NCI-H1930 (cell line): ENCODE measurements at regions not wholly inside any gene's neighbourhood (a gene's known extent, or its start where the extent isn't known, plus 50 kb on each side); places are given as distances from the start of the nearest gene placed in this dataset.
A peak's percentile ranks its signal among the peaks of the same experiment; 100 is the strongest.
"Not testable (repeated sequence)": the region's sequence is repeated elsewhere in the genome, so short reads cannot be mapped to it uniquely, and the experiment has no call there.

Experiments
- DNase-seq, 2 experiments: peaks; one replicate each; lab custom pipeline; 2025; lab: John Stamatoyannopoulos, UW

DNA sequence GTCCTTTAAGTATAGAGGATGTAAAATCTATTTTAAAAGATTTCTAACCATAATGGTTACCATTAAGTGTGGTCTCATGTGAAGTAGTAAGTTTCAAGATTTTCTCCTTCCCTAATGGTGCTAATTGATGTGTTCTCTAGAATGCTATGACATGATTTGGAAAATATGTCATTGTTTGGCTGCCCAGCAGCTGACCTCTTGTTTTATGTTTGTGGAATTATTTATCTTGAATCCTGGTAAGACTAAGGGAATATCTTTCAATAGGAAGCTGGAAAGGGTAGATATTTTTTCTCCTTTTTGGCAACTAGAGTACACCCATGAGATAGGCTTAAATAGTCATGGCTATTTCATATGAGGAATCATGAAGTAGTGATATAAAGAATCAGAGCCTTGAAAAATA is 139.8 kb upstream of the CHODL start:
- DNase-seq = no peak

DNA sequence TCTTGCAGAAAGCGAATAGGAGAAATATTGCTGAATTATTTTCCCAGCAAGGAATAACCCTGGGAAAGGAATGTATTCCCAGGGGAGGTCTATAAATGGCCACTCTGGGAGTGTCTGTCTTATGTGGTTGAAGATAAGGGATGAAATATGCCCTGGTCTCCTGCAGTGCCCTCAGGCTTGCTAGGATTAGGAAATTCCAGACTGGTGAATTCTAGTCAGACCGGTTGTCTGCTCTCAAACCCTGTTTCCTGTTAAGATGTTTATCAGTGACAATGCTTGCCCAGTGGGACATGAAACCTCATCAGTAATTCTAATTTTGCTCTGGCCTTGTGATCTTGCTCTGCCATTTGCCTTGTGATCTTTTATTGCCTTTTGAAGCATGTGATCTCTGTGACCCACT is 148.2 kb upstream of the CHODL start:
- not testable (repeated sequence) for DNase-seq

DNA sequence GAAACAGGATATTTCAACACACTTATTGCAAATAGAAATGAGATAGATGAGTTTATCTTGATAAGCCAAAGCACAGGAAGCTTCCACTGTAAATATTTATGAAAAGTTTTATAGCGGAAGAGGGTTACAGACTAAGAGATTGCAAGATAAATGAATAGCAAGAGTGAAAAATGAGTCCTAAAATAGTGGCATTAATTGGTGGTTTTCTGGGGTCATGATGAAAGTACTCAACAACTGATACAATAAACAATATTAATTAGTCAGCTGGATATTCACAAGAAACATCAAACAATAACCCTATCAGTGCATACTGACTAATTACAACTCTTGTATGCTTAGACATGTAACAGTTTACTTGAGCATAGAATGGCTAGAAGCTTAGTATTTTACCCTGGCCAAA is 154.8 kb upstream of the CHODL start:
- no peak for DNase-seq

DNA sequence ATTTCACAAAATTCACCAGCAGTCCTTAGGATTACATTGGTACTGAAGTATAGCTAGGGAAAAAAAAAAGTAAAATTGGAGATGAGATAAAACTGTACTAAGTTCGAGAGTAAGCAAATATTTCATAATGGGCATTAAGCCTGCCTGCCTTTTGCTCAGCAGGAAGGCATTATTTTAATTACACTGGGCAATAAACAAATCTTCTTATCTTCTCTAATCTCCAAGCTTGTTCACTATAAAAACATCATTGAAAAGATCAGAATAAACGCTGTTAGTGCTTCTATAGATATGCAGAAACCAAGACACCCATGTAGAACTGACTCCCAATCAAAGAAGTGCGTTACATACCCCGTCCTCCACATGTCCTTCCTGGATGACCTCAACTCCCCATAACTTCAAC is 174.2 kb upstream of the CHODL start:
- DNase-seq = no peak

DNA sequence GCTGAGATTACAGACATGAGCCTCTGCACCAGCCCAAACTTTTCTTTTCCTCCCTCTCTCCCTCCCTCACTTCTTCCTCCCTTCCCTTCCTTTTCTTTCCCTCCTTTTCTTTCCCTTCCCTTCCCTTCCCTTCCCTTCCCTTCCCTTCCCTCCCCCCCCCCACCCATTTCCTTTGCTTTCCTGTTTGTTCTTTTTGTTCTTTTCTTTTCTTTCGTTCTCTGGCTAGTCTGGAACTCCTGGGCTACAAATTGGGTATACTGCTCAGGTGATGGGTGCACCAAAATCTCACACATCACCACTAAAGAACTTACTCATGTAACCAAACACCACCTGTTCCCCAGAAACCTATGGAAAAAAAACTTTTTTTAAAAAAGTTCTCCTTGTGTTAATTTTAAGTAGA is 174.8 kb upstream of the CHODL start:
- no peak for DNase-seq

DNA sequence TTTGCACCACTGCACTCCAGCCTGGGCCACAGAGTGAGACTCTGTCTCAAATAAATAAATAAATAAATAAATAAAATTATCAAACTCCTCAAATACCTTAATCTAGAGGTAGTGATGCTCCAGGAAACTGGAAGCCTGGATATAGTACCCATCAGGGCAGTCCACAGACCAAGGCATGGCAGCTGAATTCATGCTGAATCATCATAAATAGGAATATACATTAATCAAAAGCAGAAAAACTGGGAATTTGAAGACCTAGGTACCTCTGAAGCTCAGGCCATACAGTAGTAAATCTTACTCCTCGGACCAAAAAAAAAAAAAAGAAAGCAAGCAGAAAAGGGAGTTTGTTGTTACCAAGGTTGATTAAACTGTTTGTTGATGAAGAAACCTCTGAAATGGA is 184.2 kb upstream of the CHODL start:
- no peak for DNase-seq

DNA sequence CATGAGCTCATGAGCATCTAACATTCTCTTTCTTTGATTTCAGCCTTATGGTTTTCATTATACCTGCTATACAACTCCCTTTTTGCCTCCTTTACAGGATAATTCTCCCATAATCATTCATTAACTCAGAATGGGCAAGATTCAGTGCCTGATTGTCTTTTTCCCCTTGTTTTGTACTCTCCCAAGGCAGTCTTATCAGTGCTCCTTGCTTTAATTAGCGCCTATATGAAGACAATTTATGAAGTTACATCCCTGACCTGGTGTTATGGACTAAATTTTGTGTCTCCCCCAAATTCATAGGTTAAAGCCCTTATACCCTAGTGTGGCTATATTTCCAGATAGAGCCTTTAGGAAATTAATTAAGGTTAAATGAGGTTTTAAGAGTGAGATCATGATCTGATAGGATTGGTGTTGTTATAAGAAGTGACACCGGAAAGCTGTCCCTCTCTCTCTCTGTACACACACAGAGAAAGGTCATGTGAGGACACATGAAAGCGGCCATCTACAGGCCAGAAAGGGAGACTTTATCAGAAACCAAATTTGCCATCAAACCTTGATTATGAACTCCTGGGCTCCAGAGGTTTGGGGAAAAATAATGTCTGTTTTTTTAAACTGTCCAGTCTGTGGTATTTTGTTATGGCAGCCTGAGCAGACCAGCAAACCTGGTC is 185.8 kb upstream of the CHODL start:
- DNase-seq = no peak

DNA sequence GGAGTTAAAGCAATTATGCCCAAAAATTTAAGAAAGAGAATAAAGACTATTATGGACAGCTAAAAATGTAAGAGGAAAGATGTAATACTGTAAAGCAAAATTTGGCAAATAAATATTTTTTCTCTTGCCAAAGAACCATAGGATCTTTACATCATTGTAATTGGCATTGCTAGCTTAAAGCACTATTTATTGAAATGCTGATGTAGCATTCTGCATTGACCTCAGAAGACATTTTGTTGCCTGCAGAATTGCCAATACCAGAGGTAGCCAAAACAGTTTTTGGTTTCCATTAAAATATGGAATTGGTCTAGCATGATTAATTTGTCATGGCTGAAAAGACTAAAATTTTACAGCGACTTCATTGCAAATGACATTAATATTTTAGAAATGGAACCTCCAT is 191.5 kb upstream of the CHODL start:
- DNase-seq = no peak

DNA sequence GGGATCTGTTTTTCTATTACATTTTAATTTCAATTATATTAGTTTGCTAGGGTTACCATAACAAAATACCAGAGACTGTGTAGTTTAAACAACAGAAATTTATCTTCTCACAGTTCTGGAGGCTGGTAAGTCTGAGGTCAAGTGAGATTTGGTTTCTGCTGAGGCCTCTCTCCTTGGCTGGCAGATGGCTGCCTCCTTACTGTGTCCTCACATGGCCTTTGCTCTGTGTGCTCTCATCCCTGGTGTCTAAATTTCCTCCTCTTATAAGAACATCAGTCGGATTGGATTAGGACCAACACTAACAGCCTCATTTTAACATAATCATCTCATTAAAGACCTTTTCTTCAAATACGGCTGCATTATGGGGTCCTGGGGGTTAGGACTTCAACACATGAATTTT is 195.2 kb upstream of the CHODL start:
- no peak for DNase-seq

DNA sequence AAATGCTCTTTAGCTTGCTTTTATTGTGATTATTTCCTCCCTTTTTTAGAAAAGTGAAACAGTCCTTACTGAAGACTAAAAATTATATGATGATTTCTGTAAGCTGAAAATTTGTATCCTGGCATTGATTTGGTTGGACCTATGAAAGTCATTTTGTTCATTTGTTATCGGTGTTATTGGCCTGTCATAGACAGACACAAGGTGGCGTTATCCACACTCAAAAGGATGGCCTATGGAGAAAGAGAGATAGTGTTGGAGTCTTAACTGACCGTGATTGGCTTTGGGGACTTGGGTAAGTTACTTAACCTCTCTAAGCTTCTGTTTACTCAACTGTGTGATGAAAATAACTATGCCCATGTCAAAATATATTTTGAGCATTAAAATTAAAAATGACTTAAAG is 203.6 kb upstream of the CHODL start:
- peak; percentile 1 for DNase-seq

DNA sequence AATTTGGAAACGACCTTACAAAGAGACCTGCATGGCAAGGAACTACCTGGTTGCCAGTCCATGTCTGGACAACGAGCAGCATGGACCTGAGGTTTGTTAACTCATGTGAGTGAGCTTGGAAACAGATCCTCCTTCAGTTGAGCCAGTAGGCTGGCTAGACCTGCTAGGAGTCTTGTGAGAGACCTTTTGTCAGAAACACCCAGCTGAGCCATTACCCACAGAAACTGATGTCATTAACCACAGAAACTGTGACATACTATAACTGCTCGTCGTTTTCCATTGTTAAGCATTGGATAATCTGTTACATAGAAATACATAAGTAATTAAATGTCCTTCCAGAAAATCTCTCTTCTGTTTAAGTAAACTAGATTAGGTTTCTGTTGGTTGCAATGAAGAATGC is 211.1 kb upstream of the C21orf91 start:
- no peak for DNase-seq

DNA sequence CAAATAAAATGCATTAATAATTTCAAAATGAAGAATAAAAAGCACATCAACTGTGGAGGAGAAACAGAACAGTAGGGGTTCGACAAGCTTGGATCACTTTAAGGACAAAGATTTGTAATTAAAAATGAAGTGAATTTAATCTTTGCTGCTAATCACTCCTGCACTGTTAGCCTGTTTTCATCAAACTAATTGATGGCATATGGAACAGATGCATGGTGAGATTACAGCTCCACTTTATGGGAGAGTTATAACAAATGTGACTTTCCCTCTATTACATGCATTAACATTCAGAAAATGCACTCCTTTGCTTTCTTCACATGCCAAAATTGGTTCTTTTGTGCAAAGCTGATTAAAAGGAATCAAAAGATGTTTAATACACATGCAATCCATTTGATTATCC is 207.2 kb upstream of the C21orf91 start:
- no peak for DNase-seq

DNA sequence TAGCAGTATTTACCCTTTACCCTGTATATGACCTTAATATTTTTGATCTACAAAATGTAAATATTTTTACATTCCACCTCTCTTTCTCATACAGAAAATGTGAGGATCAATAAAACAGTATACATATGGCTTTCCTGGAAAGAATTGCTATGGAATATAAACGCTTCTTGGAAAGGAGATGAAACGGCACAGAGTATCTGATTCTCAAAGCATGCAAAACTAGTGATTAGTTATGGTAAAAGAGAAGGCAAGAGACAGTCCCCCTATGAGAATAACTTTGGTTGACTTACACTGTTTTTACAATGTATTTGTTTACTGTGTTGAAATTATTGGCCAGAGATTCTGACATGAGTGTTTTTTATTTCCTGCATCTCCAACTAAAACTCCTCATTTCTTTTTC is 204.6 kb upstream of the C21orf91 start:
- DNase-seq = no peak

DNA sequence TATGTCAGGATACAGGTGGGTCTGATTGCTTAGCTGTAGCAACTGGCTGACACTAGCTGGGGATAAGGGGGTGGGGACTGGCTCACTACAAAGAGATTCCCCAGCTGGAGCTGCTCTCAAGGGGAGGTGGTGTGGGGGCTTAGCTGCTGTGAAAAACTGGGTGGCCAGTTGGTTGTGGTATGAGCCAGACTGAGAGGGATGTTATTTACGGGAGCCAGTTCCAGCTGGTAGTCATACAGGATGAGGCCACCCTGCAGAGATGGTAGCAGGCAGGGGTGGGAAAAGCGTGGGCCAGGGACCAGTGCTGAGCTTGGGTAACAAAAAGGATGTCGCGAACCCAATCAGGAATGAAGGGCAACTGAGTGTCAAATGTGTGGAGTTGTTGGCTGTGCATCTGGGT is 204.0 kb upstream of the C21orf91 start:
- DNase-seq = no peak

DNA sequence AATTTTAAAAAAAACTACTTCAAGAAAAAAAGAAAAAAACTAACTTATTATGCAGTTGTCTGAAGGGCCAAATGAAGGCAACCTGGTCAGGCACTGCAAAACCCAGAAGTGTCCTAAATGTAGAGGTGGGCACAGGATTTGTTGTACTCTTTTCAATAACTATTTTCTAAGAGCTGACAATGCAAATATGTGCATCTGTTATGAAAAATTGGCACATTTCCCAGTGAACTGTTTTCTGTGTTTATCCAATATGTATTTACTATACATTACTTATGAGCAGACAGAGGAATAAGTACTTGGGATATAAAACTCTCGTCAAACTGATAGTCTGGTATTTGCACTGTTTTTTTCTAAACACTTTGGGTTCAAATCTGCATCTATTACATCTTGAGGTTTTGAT is 188.0 kb upstream of the C21orf91 start:
- peak in 1 of 2 experiments; percentile 64 for DNase-seq

DNA sequence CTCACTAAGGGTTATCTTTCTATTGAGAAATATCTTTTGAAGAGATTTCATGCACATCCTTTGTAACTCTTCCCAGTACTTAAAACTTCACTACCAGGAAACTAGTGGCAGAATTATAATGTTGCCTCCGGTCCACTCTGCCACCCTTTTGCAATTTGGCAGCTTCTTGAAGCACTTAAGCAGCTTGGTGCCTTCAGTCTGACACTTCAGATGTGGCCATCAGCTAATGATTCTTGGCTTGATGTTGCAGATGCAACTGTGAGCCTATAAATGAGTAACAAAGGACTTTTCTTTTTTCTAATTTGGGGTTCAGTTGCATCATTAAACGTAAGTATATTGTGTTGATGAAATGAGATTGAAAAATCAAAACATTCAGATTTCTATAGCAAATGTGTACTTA is 187.5 kb upstream of the C21orf91 start:
- DNase-seq = peak in 1 of 2 experiments; percentile 17

DNA sequence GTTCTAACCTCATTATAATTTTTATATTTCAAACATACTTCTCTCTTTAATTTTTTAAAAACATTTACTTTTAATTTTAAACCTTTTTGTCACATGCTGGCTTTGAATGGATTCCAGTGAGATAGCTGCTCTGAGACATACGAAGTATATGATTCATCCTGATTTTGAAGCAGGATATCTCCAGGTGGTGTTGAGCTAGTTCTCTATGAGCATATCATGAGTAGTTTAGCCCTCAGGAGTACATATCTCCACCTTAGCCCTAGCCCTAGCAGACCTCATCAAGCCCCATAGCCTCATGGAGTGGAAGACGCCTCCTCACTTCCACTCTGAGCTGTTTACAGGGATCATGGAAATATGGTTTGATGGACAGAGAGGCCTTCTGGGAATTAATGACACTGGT is 183.2 kb upstream of the C21orf91 start:
- no peak for DNase-seq

DNA sequence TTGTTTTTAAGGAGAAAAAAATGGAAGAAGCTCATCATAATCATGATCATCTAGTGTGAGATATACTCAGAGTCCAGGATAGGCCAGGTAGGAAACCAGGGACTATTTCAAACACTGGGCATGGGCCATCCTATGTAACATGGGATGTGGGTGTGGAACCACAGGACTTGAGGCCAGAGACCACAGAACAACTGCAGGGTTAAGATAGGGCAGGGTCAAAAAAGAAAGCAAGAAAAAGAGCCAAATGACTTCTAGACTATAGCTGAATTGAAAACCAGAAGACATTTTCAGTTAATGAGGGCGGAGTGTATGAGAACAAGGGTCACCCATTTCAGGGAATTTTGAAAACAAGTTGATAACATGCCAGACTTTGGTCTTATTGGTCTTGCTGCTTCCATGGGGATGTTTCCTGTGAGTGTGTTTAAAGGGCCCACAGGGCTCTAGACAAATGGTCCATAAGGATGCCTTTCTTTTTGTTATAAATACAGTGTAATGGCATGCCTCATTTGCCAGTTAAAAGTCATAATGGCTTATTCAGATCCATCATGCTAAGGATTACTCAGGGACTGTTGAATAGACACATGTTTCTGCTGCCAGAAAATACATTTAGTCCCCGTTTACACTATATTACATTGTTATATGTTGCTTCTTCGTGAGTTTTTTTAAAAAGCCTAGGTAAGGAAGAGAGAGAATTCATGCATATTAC is 182.0 kb upstream of the C21orf91 start:
- DNase-seq = no peak

DNA sequence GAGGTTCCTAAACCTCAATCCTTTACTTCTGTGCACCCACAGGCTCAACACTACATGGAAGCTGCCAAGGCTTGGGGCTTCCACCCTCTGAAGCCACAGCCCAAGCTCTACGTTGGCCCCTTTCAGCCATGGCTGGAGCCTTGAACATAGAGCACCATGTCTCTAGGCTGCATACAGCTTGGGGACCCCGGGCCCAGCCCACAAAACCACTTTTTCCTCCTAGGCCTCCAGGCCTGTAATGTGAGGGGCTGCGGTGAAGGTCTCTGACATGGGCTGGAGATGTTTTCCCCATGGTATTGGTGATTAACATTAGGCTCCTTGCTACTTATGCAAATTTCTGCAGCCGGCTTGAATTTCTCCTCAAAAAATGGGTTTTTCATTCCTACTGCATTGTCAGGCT is 179.4 kb upstream of the C21orf91 start:
- not testable (repeated sequence) for DNase-seq

DNA sequence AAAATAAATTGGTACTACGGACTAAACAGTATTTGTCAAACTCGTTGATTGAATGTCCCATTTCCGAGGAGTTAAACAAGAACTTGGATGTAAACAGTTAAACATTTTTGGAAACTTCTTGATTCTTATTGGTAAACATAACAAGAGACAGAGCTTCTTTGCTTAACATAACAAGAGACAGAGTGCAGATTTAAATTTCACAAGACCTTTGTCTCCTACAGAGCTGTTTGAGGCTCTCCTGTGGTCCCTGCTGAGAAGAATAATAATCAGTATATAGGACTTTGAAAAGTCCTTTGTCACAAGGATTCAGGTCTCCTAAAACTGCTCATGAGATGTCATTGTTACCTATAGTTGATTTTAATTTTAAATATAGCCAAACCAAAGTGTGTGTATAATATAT is 170.6 kb upstream of the C21orf91 start:
- no peak for DNase-seq

DNA sequence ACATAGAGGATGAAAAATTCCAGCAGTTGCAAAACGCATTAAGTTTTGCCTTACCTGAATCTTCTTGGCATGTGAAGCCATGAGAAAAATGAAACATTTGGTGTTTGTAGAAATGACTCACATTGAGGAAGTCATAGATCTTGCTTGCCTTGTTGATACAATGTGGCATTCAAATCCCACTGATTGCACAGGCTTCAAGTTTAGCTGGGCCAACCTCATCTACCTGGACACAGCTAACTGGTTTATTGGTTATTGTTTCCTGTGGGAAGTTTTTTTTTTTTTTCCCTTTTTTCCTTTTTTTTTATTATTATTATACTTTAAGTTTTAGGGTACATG is 168.9 kb upstream of the C21orf91 start:
- no peak for DNase-seq

DNA sequence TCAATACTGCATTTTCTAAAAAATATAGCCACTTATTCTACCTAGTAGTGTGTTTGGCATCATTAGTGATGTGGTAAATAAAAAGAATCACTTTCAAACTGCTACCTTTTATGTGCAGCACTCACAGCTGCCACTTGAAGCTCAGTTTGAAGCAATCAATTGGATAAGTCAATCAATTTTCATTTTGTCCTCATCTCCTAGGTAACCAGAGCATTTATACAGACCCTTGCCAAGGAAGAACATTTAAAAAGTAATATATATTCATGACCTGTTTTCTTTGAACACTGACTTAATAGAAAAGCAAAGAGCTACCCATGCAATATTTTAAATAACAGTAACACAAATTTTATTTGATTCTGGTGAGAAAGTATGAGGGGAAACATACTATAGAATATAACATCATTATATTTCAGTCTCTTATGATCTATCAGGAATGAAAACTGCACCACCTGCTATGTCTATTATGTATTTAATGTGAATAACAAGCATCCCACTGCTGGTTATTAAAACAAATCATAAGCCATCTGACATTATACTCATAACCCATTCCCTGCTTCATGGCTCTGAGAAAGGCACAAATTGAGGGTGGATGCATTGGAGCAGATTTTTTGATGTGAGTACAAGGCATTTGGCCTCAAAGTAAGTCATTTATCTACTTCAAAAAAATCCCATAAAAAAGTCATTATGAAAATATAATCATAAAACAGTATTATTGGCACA is 168.4 kb upstream of the C21orf91 start:
- DNase-seq = peak; percentile 33 to 44

DNA sequence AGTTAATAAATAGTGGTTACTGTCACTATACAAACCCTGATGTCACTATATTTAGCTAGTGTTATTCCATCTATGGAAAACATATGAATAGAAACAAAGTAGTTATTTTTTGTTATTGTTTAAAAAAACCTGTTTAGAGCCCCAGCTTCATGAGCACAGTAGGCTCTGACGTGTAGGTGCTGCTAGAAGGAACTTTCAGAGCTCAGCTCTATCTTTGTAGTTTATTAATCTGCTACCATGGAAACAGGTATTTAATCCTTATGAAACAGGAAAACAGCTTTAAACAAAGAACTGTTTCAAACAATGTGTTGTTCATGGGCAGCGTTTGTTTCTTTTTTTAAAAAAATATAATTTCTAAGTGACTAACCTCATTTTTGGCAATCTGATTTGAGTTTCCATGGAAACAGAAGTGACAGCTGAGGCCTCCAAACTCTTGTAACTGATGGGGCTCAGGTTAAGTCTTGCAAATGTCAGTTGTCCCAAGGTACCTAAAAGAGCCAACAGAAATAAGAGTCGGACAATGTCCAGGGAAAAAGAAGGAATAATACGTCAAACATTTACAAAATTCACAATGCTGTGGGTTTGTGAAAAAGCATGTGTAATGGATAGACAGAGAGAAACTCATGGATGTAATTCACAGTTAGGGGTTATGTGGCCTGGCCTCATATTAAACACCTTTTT is 162.0 kb upstream of the C21orf91 start:
- no peak for DNase-seq
